Non-pigmented ciliary epithelial cell (primary cell): ENCODE measurements at regions not wholly inside any gene's neighbourhood (a gene's known extent, or its start where the extent isn't known, plus 50 kb on each side); places are given as distances from the start of the nearest gene placed in this dataset.

ENCODE experiments used
- DNase-seq: peaks from one replicate; pipeline ENCODE4 v3.0.0-alpha.2; 2010; ENCODE audit warnings: low read depth

DNA sequence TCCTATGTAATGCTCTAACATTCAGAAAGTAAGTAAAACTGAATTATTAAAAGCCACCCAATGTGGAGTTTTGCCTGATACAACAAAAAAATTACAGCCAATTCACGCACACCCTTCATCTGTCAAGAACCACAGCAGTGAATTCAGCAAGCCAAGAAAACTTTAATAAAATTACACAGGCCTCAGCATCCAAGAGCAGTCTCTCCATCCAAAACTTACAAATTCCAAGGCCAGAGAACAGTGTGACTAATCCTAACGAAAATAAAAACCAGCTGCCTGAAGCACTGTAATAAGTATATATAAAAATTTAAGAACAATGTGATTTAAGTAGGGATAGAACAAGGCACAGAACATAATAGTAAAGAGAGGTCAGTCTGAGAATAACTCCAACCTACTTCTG is 54.2 kb downstream of the SIX6 start:
- DNase-seq, result no peak

DNA sequence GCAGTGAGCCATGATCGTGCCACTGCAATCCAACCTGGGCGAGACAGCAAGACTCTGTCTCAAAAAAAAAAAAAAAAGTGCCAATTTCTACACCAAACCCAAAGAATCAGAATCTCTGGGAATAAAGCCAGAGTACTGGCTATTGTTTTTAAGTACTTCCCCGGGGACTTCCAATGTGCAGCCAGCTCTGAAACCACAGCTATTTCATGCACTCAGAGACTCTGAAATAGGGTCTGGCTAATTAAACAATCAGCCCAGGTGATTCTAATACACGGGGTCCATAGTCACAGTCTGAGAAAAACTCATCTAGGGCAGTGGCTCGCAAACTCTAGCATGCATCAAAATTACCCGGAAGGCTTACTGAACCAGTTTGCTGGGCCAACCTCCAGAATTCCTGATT is 56.3 kb downstream of the SIX6 start:
- DNase-seq, result peak; percentile 42

DNA sequence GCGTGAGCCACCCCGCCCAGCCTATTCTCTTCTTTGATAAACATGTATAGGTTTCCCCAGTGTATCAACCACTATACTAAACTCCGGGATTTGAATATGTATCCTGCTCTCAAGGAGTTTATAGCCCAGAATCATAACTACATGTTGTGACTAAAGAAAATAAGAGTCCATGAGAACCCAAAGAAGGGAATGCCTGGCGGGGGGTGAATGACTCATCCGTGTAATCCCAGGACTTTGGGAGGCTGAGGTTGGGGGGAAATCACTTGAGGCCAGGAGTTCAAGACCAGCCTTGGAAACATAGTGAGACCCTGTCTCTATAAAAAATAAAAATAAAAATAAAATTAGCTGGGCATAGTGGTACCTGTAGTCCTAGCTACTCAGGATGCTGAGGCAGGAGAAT is 57.2 kb downstream of the SIX6 start:
- DNase-seq, result no peak

DNA sequence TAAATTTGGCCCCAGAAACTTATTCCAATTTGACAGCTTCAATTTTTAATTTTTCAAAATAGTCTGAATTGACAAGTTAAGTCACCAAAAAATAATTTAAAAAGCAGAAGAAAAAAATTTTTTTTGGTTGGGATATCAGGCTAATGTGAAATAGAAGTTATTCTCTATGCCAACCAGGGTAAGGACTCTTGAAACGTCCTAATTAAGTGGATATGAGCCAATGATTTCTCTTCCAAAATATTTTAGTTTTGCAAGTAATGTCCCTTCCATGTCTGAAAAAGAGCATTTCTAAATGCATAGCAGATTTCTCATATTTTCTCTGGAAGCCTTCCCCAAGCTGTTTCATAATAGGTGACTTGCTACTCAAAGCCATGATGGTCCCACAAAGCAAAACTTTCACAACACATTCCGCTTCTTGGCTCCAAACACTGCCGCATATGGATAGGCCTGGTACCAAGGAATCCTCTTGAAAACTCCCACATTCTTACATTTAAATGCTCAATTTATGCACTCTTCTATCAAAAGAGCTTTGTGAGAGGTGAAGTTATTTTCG is 65.1 kb downstream of the SIX6 start:
- no peak for DNase-seq

DNA sequence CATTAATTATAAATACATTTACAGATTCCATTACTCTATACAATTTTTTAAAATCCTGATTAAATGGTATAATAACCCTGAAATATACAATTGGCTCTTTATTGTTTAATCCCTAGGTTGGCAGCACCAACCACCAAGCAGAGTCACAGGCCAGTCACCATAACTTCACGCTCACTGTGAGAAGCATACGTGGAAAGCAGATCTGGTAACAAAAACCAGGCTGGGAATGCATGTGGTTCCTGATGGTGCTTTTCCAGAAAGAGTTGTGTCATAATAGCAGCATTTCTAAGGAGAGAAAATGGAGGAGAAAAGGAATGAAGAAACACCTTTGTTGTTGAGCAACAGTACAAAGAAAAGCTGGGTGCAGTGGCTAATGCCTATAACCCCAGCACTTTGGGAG is 66.1 kb downstream of the SIX6 start:
- DNase-seq, result no peak

DNA sequence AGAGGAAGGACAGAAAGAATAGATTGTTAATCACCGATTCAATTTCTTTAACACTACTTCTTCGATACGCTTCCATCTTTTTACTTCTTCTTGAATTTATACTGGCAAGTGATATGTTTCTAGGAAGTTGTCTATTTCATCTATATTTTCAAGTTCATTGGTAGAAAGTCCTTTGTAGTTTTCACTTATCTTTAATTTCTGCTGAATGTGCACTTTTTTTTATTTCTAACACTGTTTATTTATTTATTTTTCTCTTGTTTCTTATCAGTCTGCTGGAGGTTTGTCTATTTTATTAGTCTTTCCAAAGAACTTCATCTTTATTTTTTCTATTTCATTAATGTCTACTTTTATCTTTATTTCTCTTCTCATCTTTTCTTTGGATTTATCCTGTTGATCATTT is 63.6 kb downstream of the SIX1 start:
- DNase-seq, result no peak

DNA sequence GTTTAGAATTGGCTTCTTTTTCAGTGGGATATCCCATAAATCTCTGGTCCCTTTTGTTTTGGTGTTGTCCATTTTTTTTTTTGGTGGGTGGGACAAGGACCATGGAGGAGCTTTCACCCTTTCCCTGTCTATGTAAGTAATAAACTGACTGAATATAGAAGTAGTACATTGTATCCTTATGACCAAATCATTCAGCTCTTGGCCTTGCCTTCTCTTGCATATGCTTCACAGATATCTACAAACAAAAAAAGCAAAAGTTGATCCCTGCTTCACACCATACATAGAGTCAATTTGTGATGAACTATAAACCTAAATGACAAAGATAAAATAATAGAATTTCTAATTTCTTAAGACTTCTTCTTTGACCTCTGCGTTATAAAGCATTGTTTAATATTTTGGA is 59.8 kb downstream of the SIX1 start:
- DNase-seq, result no peak

DNA sequence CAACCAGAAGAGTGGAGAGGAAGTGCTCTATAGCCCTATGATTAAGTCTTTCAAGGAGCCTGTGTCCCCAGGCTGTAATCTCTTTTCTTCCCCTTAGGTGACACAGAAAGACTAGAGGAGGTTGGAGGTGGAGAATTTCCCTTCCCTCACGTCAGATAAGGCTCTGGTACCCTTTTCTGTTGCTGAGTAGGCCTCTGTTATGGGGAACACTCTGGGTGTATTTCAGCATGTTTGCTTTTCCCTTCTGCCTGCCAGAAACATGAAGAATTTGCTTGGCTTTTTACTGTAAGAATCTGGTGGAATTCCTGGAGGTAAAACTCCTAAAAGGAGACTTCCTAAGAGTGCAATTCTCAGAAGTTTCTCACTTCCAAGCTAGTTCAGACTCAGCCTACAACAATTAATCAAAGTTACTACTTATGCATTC is 58.3 kb downstream of the SIX1 start:
- DNase-seq, result no peak
